Endodermal cell (in vitro differentiated cells): ENCODE measurements at regions not wholly inside any gene's neighbourhood (a gene's known extent, or its start where the extent isn't known, plus 50 kb on each side); places are given as distances from the start of the nearest gene placed in this dataset.
A peak's percentile ranks its signal among the peaks of the same experiment; 100 is the strongest.

Source experiments
- DNase-seq: peaks from one replicate; pipeline ENCODE4 v3.0.0-alpha.2; 2017
- H3K27ac ChIP-seq: 2 replicates; pipeline ENCODE4 v1.5.1; 2013; ENCODE audit warnings: mild to moderate bottlenecking, low read depth, low read length, moderate library complexity
- H3K27me3 ChIP-seq: 2 replicates; pipeline ENCODE4 v1.6.1; 2013; ENCODE audit warnings: mild to moderate bottlenecking, low read length, moderate library complexity; ENCODE audit not compliant: insufficient read depth, control insufficient read depth, poor library complexity, severe bottlenecking
- H3K36me3 ChIP-seq: 2 replicates; pipeline ENCODE4 v1.7.0; 2013; ENCODE audit warnings: mild to moderate bottlenecking, low read length, moderate library complexity; ENCODE audit not compliant: control insufficient read depth, insufficient read depth
- H3K4me1 ChIP-seq: one replicate; pipeline ENCODE4 v1.7.0; 2013; ENCODE audit warnings: low read length; ENCODE audit not compliant: control insufficient read depth, insufficient read depth
- H3K4me3 ChIP-seq: 2 replicates; pipeline ENCODE4 v1.5.1; 2013; ENCODE audit warnings: mild to moderate bottlenecking, low read length, moderate library complexity
- H3K9ac ChIP-seq: 2 replicates; pipeline ENCODE4 v1.6.1; 2013; ENCODE audit warnings: mild to moderate bottlenecking, low read length, moderate library complexity; ENCODE audit not compliant: poor library complexity, severe bottlenecking; ENCODE audit errors: extremely low read depth
- H3K9me3 ChIP-seq: 2 replicates; pipeline ENCODE4 v1.6.1; 2013; ENCODE audit warnings: mild to moderate bottlenecking, low read length, moderate library complexity; ENCODE audit not compliant: control insufficient read depth
- H3K27ac Mint-ChIP-seq: 2 replicates; pipeline ENCODE4 v1.8.0; 2020; ENCODE audit warnings: mixed read lengths
- H3K27me3 Mint-ChIP-seq: 2 replicates; pipeline ENCODE4 v1.8.0; 2021; ENCODE audit warnings: mild to moderate bottlenecking, mixed read lengths; ENCODE audit not compliant: insufficient read depth
- H3K36me3 Mint-ChIP-seq: 2 replicates; pipeline ENCODE4 v1.8.0; 2020; ENCODE audit warnings: low read depth, mixed read lengths
- H3K4me1 Mint-ChIP-seq: 2 replicates; pipeline ENCODE4 v1.8.0; 2020; ENCODE audit warnings: mixed read lengths
- H3K4me3 Mint-ChIP-seq: 2 replicates; pipeline ENCODE4 v1.8.0; 2020; ENCODE audit warnings: mild to moderate bottlenecking, moderate library complexity, mixed read lengths
- H3K9me3 Mint-ChIP-seq: 2 replicates; pipeline ENCODE4 v1.8.0; 2020; ENCODE audit warnings: mild to moderate bottlenecking, mixed read lengths
- CTCF ChIP-seq: fragments of 200-600 bp; sonication (generic); conservative IDR thresholded peaks from 2 replicates; pipeline ENCODE4 v1.5.0; 2021; ENCODE audit warnings: antibody characterized with exemption, mild to moderate bottlenecking
- WGBS, 2 experiments: methylation state at CpG; one replicate each; pipeline versions ENCODE4 v1.1.5 to v1.1.7; 2013; ENCODE audit warnings: missing lambda C conversion rate in 2 of 2, mixed read lengths in 1 of 2; ENCODE audit not compliant: insufficient coverage in 1 of 2, insufficient read length in 1 of 2; 5-methylcytosine and 5-hydroxymethylcytosine counted together

DNA sequence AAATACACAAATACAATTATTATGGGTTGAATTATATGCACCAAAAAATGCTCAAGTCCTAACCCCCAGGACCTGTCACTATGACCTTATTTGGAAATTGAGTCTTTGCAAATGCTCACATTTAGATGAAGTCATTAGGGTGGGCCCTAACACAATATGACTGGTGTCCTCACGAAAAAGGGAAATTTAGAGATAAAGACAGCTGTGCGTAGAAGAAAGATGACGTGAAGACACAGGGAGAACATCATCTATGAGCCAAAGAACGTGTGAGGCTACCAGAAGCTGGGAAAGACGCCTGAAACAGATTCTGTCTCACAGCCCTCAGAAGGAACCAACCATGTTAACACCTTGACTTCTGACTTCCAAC is 259.2 kb downstream of the EMP1 start:
- Histone ChIP-seq H3K27me3 (peaks cover under 1% of the 10 kb centered on the region), H3K4me3 (no peak overlapping the region), H3K9ac (no peak overlapping the region), H3K4me1 (no peaks in the 10 kb centered on the region), H3K9me3 (no peaks in the 10 kb centered on the region), H3K36me3 (peaks cover 8% of the 10 kb centered on the region), H3K27ac (no peak overlapping the region)
- no peak for DNase-seq
- Mint-ChIP-seq H3K27ac (no peak overlapping the region), H3K4me3 (no peak overlapping the region), H3K27me3 (no peaks in the 10 kb centered on the region), H3K4me1 (no peaks in the 10 kb centered on the region), H3K9me3 (no peaks in the 10 kb centered on the region), H3K36me3 (no peaks in the 10 kb centered on the region)
- 85 to 93% methylated on average over 4 to 5 of the region's 5 CpGs for WGBS, 2 experiments
- no peak for TF ChIP-seq CTCF

DNA sequence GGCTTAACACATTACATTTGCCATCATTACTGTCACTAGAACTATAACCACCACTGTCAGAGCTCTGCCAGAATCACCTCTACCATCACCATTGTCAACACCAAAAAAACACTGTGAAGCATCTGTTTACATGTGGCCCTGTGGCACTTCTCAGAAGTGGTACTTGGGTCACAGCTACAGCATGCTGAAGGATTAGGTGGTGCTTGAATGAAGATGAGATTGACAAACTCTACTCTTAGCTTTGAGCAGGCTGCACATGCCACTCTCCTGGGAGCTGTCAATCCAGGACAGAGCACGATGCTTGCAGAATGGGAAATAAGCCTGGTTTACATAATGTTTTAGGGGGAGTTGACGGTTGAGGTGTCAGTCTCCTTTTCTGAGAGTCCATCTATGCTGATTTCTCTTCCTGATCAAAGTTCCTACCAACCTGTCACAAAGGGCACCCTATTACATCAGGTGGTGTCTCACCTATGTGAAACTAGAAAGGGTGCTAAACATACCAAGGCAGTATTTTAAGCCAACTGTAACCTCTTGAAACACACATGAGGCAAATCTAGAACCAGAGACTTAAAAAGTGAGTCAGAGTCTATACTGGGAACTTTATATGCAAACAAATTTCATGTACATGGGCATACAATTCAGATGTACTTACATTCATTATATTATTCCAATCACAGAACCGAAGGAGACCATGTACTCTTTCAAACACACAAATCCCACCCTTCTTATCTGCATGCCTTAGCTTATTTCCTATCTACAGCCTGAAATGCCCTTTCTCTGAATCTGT is 258.7 kb downstream of the EMP1 start:
- Histone ChIP-seq H3K27ac (no peak overlapping the region), H3K4me3 (no peak overlapping the region), H3K27me3 (peaks cover 6% of the 10 kb centered on the region), H3K9ac (no peak overlapping the region), H3K4me1 (no peaks in the 10 kb centered on the region), H3K9me3 (no peaks in the 10 kb centered on the region), H3K36me3 (peaks cover 8% of the 10 kb centered on the region)
- WGBS, 2 experiments: 82 to 92% methylated on average over 3 of the region's 3 CpGs
- Mint-ChIP-seq H3K27me3 (no peaks in the 10 kb centered on the region), H3K36me3 (no peaks in the 10 kb centered on the region), H3K27ac (no peak overlapping the region), H3K9me3 (no peaks in the 10 kb centered on the region), H3K4me3 (no peak overlapping the region), H3K4me1 (no peaks in the 10 kb centered on the region)
- TF ChIP-seq CTCF: no peak
- DNase-seq: no peak

DNA sequence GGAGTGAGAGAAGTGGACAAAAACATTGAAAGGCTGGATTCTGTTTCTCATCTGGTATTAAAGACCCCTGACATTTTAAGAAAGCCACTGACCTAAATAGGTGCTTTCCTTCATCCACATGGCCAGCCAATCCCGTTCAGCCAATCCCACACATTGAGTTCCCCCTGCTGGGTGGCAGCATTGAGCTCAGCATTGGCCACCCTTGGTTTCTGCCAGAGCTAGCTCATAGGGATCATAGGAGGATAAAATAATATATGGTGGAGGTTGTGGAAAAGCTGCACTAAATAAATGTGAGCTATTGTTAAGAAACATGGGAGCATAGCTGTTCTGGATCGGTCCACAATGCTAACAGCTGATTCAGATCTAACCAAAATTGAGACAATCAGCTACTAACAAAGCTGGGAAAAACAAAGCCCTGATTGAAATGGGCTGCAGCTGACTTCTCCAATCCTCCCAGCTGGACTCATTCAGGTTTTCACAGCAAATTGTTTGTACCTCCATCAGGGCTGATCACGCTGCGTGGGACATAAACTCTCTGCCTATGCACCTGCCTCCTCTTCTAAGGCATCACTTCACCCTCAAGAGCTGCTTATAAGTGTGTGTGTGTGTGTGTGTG is 256.5 kb downstream of the EMP1 start:
- no peaks in the 10 kb centered on the region for H3K4me1 Mint-ChIP-seq
- H3K27me3 Mint-ChIP-seq: no peaks in the 10 kb centered on the region

More for the DNA sequence above, 256.5 kb downstream of the EMP1 start:
- WGBS, 2 experiments: 94 to 100% methylated on average over 1 to 4 of the region's 4 CpGs
- Mint-ChIP-seq H3K9me3 (no peaks in the 10 kb centered on the region), H3K27ac (no peak overlapping the region), H3K4me3 (no peak overlapping the region), H3K36me3 (no peaks in the 10 kb centered on the region)
- Histone ChIP-seq H3K36me3 (peaks cover 8% of the 10 kb centered on the region), H3K27ac (no peak overlapping the region), H3K4me3 (no peak overlapping the region), H3K9ac (no peak overlapping the region), H3K4me1 (no peaks in the 10 kb centered on the region), H3K9me3 (no peaks in the 10 kb centered on the region), H3K27me3 (peaks cover 6% of the 10 kb centered on the region)
- peak; percentile 26 for TF ChIP-seq CTCF
- no peak for DNase-seq
